GM23248 (cell line): ENCODE measurements at regions not wholly inside any gene's neighbourhood (a gene's known extent, or its start where the extent isn't known, plus 50 kb on each side); places are given as distances from the start of the nearest gene placed in this dataset.

Source experiments
- EZH2 ChIP-seq: fragments of 200-600 bp; sonication (generic); IDR thresholded peaks from 2 replicates; pipeline ENCODE4 v1.6.1; 2018; ENCODE audit warnings: antibody characterized with exemption, mild to moderate bottlenecking; ENCODE audit not compliant: insufficient read depth, poor library complexity, severe bottlenecking
- EZH2phosphoT487 ChIP-seq: fragments of 200-600 bp; sonication (generic); IDR thresholded peaks from 2 replicates; pipeline ENCODE4 v1.6.1; 2018; ENCODE audit warnings: antibody characterized with exemption, moderate library complexity, mild to moderate bottlenecking, low read depth; ENCODE audit not compliant: insufficient read depth

GRCh38 chr12:46433829-46434228 lies 61.3 kb upstream of the SLC38A2 start:
- TF ChIP-seq EZH2 (no peak), EZH2phosphoT487 (no peak)
